ENCODE measurements at regions not wholly inside any gene's neighbourhood (a gene's known extent, or its start where the extent isn't known, plus 50 kb on each side); places are given as distances from the start of the nearest gene placed in this dataset.

- Histone ChIP-seq H3K36me3 (ENCODE audit: control insufficient read depth, insufficient read depth, low read length) (no peaks in the 10 kb centered on the region), H3K27me3 (replicated peaks; ENCODE audit: control insufficient read depth, insufficient read depth, low read length) (no peaks in the 10 kb centered on the region), H3K4me3 (ENCODE audit: low read depth, low read length) (no peak overlapping the region), H3K4me1 (no peaks in the 10 kb centered on the region), H3K9me3 (no peaks in the 10 kb centered on the region)
- BruUV-seq (replicated peaks): no TSS peak
- Mint-ChIP-seq H3K9me3 (ENCODE audit: unreplicated experiment) (no peaks in the 10 kb centered on the region), H3K36me3 (ENCODE audit: insufficient read depth, unreplicated experiment) (no peaks in the 10 kb centered on the region), H3K4me1 (ENCODE audit: low read depth, unreplicated experiment) (no peaks in the 10 kb centered on the region), H3K27ac (ENCODE audit: unreplicated experiment) (no peak overlapping the region), H3K4me3 (ENCODE audit: unreplicated experiment) (no peak overlapping the region), H3K27me3 (ENCODE audit: insufficient read depth, unreplicated experiment) (peaks cover 3% of the 10 kb centered on the region)
- TF ChIP-seq CTCF (IDR thresholded peaks at IDR 0.05; ENCODE audit: insufficient read depth in 1 of 2, low read depth in 1 of 2, low read length in 1 of 2, severe bottlenecking in 1 of 2, unreplicated experiment in 1 of 2): no peak
- intact Hi-C loops (cut with micrococcal nuclease; ENCODE audit: unreplicated experiment): no loop called here
- POLR2A ChIA-PET: no interaction called here
- no peak for DNase-seq
- CTCF ChIA-PET: no interaction called here
Measured at GRCh38 chr4:54933579-54933978, 191.8 kb downstream of the KDR start.

GRCh38 chr4:54930226-54930625, 195.2 kb downstream of the KDR start:
- no peaks in the 10 kb centered on the region for H3K36me3 ChIP-seq (ENCODE audit: control insufficient read depth, insufficient read depth, low read length)
- Mint-ChIP-seq H3K27ac (ENCODE audit: unreplicated experiment) (no peak overlapping the region), H3K9me3 (ENCODE audit: unreplicated experiment) (no peaks in the 10 kb centered on the region), H3K27me3 (ENCODE audit: insufficient read depth, unreplicated experiment) (no peaks in the 10 kb centered on the region), H3K36me3 (ENCODE audit: insufficient read depth, unreplicated experiment) (no peaks in the 10 kb centered on the region), H3K4me3 (ENCODE audit: unreplicated experiment) (no peak overlapping the region), H3K4me1 (ENCODE audit: low read depth, unreplicated experiment) (no peaks in the 10 kb centered on the region)
- no TSS peak for BruUV-seq (replicated peaks)
- no peaks in the 10 kb centered on the region for H3K9me3 ChIP-seq
- no peak for DNase-seq
- H3K4me3 ChIP-seq (ENCODE audit: low read depth, low read length): no peak overlapping the region
- intact Hi-C loops (cut with micrococcal nuclease; ENCODE audit: unreplicated experiment): no loop called here
- TF ChIP-seq CTCF (IDR thresholded peaks at IDR 0.05; ENCODE audit: insufficient read depth in 1 of 2, low read depth in 1 of 2, low read length in 1 of 2, severe bottlenecking in 1 of 2, unreplicated experiment in 1 of 2): no peak
- CTCF ChIA-PET: no interaction called here
- no peaks in the 10 kb centered on the region for H3K4me1 ChIP-seq
- POLR2A ChIA-PET: no interaction called here
- no peaks in the 10 kb centered on the region for H3K27me3 ChIP-seq (replicated peaks; ENCODE audit: control insufficient read depth, insufficient read depth, low read length)

GRCh38 chr4:54929459-54929858, 195.9 kb downstream of the KDR start:
- H3K4me3 ChIP-seq (ENCODE audit: low read depth, low read length): no peak overlapping the region
- no peaks in the 10 kb centered on the region for H3K9me3 ChIP-seq
- no peak for TF ChIP-seq CTCF (IDR thresholded peaks at IDR 0.05; ENCODE audit: insufficient read depth in 1 of 2, low read depth in 1 of 2, low read length in 1 of 2, severe bottlenecking in 1 of 2, unreplicated experiment in 1 of 2)
- Mint-ChIP-seq H3K4me3 (ENCODE audit: unreplicated experiment) (no peak overlapping the region), H3K9me3 (ENCODE audit: unreplicated experiment) (no peaks in the 10 kb centered on the region), H3K36me3 (ENCODE audit: insufficient read depth, unreplicated experiment) (no peaks in the 10 kb centered on the region), H3K27me3 (ENCODE audit: insufficient read depth, unreplicated experiment) (no peaks in the 10 kb centered on the region), H3K4me1 (ENCODE audit: low read depth, unreplicated experiment) (no peaks in the 10 kb centered on the region), H3K27ac (ENCODE audit: unreplicated experiment) (no peak overlapping the region)
- no peaks in the 10 kb centered on the region for H3K36me3 ChIP-seq (ENCODE audit: control insufficient read depth, insufficient read depth, low read length)
- H3K27me3 ChIP-seq (replicated peaks; ENCODE audit: control insufficient read depth, insufficient read depth, low read length): no peaks in the 10 kb centered on the region
- no peak for DNase-seq
- POLR2A ChIA-PET: no interaction called here
- CTCF ChIA-PET: no interaction called here
- intact Hi-C loops (cut with micrococcal nuclease; ENCODE audit: unreplicated experiment): no loop called here
- BruUV-seq (replicated peaks): no TSS peak
- no peaks in the 10 kb centered on the region for H3K4me1 ChIP-seq

All from Caco-2 (cell line).